ENCODE measurements at regions not wholly inside any gene's neighbourhood (a gene's known extent, or its start where the extent isn't known, plus 50 kb on each side); places are given as distances from the start of the nearest gene placed in this dataset.

GRCh38 chr18:76621226-76621625 is 126.2 kb upstream of the ZNF516 start:
- Histone ChIP-seq H3K79me1 (ENCODE audit: low read depth, low read length) (no peaks in the 10 kb centered on the region), H2BK12ac (ENCODE audit: low read depth, low read length) (no peak overlapping the region), H2BK5ac (ENCODE audit: low read depth, low read length) (no peak overlapping the region), H2BK20ac (ENCODE audit: low read length) (no peak overlapping the region), H2AK5ac (ENCODE audit: low read depth, low read length) (no peak overlapping the region), H3K4me1 (replicated peaks in 1 of 4; ENCODE audit: control insufficient read depth in 3 of 4, insufficient read depth in 4 of 4, low read length in 3 of 4) (peaks cover 6 to 16% (median 10%) of the 10 kb centered on the region in 4 experiments), H3K27me3 (replicated peaks in 1 of 4; ENCODE audit: control insufficient read depth in 3 of 4, extremely low read depth in 1 of 4, insufficient read depth in 3 of 4, low read length in 3 of 4) (peaks cover 0 to 16% (median 13%) of the 10 kb centered on the region in 4 experiments; a peak in 4 of 7 replicates), H3K4me2 (ENCODE audit: insufficient read depth in 1 of 2, low read depth in 2 of 2, low read length in 2 of 2) (peak overlapping the region; percentile 91 to 93), H3K4me3 (ENCODE audit: extremely low read depth in 1 of 4, insufficient read depth in 2 of 4, low read depth in 3 of 4, low read length in 4 of 4) (peak overlapping the region; percentile 44 to 70 (median 62); a peak in 7 of 8 replicates), H4K5ac (ENCODE audit: insufficient read length, low read depth, low read length) (no peak overlapping the region), H3K27ac (ENCODE audit: low read depth, low read length) (no peak overlapping the region), H3K4ac (replicated peaks; ENCODE audit: insufficient read length, low read depth, low read length) (no peak overlapping the region), H3K23me2 (ENCODE audit: low read depth, low read length) (peaks cover 8% of the 10 kb centered on the region), H3K14ac (ENCODE audit: insufficient read length) (no peak overlapping the region), H2BK120ac (replicated peaks; ENCODE audit: low read depth, low read length) (no peak overlapping the region), H3K36me3 (ENCODE audit: control insufficient read depth in 2 of 4, insufficient read depth in 4 of 4, low read length in 3 of 4) (no peaks in the 10 kb centered on the region; a peak in 1 of 8 replicates), H3K9ac (replicated peaks in 1 of 4; ENCODE audit: extremely low read depth in 1 of 4, low read depth in 3 of 4, low read length in 3 of 4) (no peak overlapping the region), H3K56ac (replicated peaks; ENCODE audit: insufficient read length, low read depth, low read length) (no peak overlapping the region), H4K91ac (replicated peaks; ENCODE audit: insufficient read length, low read length) (no peak overlapping the region), H3K9me3 (ENCODE audit: insufficient read depth in 2 of 2, low read depth in 1 of 2, low read length in 1 of 2) (no peaks in the 10 kb centered on the region), H2AFZ (ENCODE audit: low read length) (no peak overlapping the region), H2BK15ac (ENCODE audit: low read length) (no peak overlapping the region), H4K20me1 (replicated peaks in 1 of 2; ENCODE audit: control insufficient read depth in 1 of 2, insufficient read depth in 2 of 2, low read length in 2 of 2) (no peaks in the 10 kb centered on the region), H3K18ac (ENCODE audit: extremely low read depth, low read length) (no peak overlapping the region), H3K23ac (ENCODE audit: insufficient read length) (no peak overlapping the region), H3K79me2 (ENCODE audit: control insufficient read depth in 1 of 2, insufficient read depth in 2 of 2, low read length in 2 of 2) (no peaks in the 10 kb centered on the region), H4K8ac (ENCODE audit: extremely low read depth, insufficient read depth, low read length) (no peak overlapping the region)
- ChIA-PET CTCF (ENCODE audit: partially characterized antibody) (interaction anchor here (0.8 to 4.4 kb wide), 15 partner anchors 20 to 272 kb away, joined by 3 to 27 read pairs (median 4); no protein-coding TSS in a partner anchor), POLR2A (ENCODE audit: partially characterized antibody) (interaction anchor here (0.6 to 1.6 kb wide), 4 partner anchors 9 to 222 kb away, joined by 3 read pairs; no protein-coding TSS in a partner anchor)
- FAIRE-seq (no peak), DNase-seq (ENCODE audit: low read depth in 1 of 2, low spot score in 2 of 2) (no peak)
- TF ChIP-seq SIN3A (conservative IDR thresholded peaks at IDR 0.05 in 1 of 2, IDR thresholded peaks at IDR 0.05 in 1 of 2; ENCODE audit: low read depth in 1 of 2, low read length in 2 of 2): 0 out of 4 replicates have a peak, but pooled peaks of 1 of the 2 experiments have one; percentile 4
- TF ChIP-seq SAP30 (IDR thresholded peaks at IDR 0.05; ENCODE audit: insufficient read depth, insufficient replicate concordance, low read length): peak; percentile 57
- no peak for TF ChIP-seq SP1 (IDR thresholded peaks at IDR 0.05; ENCODE audit: low read depth, low read length)
- 15% methylated on average over 9 of the region's 9 CpGs; no CpG with 5 or more reads in 1 of the 2 experiments for WGBS, 2 experiments (ENCODE audit: extremely low coverage in 1 of 2, insufficient coverage in 1 of 2, insufficient read length in 1 of 2, insufficient replicate concordance in 2 of 2, low coverage in 1 of 2, low lambda C conversion rate in 2 of 2, missing lambda C conversion rate in 1 of 2)

Measured in H1 (cell line).